ENCODE measurements at regions not wholly inside any gene's neighbourhood (a gene's known extent, or its start where the extent isn't known, plus 50 kb on each side); places are given as distances from the start of the nearest gene placed in this dataset.

- Mint-ChIP-seq H3K27ac (ENCODE audit: unreplicated experiment) (no peak overlapping the region), H3K9me3 (ENCODE audit: unreplicated experiment) (no peaks in the 10 kb centered on the region), H3K36me3 (ENCODE audit: low read depth, unreplicated experiment) (no peaks in the 10 kb centered on the region), H3K27me3 (ENCODE audit: unreplicated experiment) (no peaks in the 10 kb centered on the region), H3K4me1 (ENCODE audit: unreplicated experiment) (no peaks in the 10 kb centered on the region), H3K4me3 (ENCODE audit: unreplicated experiment) (no peak overlapping the region)
- no peak for DNase-seq (ENCODE audit: low spot score)
- no peak for TF ChIP-seq CTCF (IDR thresholded peaks at IDR 0.05; ENCODE audit: unreplicated experiment)
Measured at GRCh38 chr21:16563795-16564194, 834.0 kb downstream of the USP25 start.

DNA sequence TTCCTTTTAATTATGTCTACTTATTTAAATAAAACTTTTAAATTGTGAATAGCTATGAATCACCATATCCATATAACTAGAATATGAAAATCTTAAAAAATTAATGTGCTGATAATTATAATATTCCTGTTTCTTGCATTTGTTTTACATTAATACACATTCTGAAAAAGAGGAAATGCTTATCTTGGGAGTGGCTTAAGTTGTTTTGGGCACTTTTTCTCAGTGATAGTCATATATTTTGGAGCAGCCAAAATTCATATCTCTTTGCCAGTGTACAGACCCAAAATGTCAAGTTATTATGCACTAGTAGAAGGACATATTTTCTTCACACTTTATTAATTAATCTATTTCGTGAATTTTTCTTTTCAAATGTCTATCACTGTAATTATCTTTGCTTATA is 838.5 kb downstream of the USP25 start:
- H3K27me3 Mint-ChIP-seq (ENCODE audit: unreplicated experiment): no peaks in the 10 kb centered on the region
- H3K4me1 Mint-ChIP-seq (ENCODE audit: unreplicated experiment): peaks cover 5% of the 10 kb centered on the region
- no peak for TF ChIP-seq CTCF (IDR thresholded peaks at IDR 0.05; ENCODE audit: unreplicated experiment)
- no peak overlapping the region for H3K27ac Mint-ChIP-seq (ENCODE audit: unreplicated experiment)
- no peaks in the 10 kb centered on the region for H3K36me3 Mint-ChIP-seq (ENCODE audit: low read depth, unreplicated experiment)
- no peaks in the 10 kb centered on the region for H3K9me3 Mint-ChIP-seq (ENCODE audit: unreplicated experiment)
- no peak overlapping the region for H3K4me3 Mint-ChIP-seq (ENCODE audit: unreplicated experiment)
- no peak for DNase-seq (ENCODE audit: low spot score)

- no peak for TF ChIP-seq CTCF (IDR thresholded peaks at IDR 0.05; ENCODE audit: unreplicated experiment)
- Mint-ChIP-seq H3K9me3 (ENCODE audit: unreplicated experiment) (no peaks in the 10 kb centered on the region), H3K4me1 (ENCODE audit: unreplicated experiment) (peaks cover 9% of the 10 kb centered on the region), H3K4me3 (ENCODE audit: unreplicated experiment) (no peak overlapping the region), H3K27me3 (ENCODE audit: unreplicated experiment) (no peaks in the 10 kb centered on the region), H3K27ac (ENCODE audit: unreplicated experiment) (no peak overlapping the region), H3K36me3 (ENCODE audit: low read depth, unreplicated experiment) (no peaks in the 10 kb centered on the region)
- no peak for DNase-seq (ENCODE audit: low spot score)
Measured at GRCh38 chr21:16568661-16569060, 838.9 kb downstream of the USP25 start.

DNA sequence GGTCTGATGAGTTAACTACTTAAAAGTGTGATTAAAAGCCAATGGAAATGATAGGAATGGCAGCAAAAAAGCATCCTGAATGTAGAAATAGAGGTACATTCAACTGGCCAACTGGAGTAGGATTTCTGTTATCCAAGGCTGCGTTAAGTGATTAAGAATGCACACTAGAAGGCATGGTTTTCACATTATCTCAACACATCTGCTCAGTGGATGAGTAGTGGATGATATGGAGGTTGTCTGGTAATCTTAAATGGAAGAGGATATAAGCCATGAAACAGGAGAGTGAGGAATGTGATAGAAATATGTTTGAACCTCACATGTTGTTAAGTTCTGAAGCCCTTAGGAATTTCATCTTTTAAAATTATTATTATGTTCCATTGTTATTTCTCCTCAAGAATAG is 839.9 kb downstream of the USP25 start:
- Mint-ChIP-seq H3K4me3 (ENCODE audit: unreplicated experiment) (no peak overlapping the region), H3K27ac (ENCODE audit: unreplicated experiment) (no peak overlapping the region), H3K36me3 (ENCODE audit: low read depth, unreplicated experiment) (no peaks in the 10 kb centered on the region), H3K27me3 (ENCODE audit: unreplicated experiment) (no peaks in the 10 kb centered on the region), H3K9me3 (ENCODE audit: unreplicated experiment) (no peaks in the 10 kb centered on the region), H3K4me1 (ENCODE audit: unreplicated experiment) (peaks cover 12% of the 10 kb centered on the region)
- TF ChIP-seq CTCF (IDR thresholded peaks at IDR 0.05; ENCODE audit: unreplicated experiment): no peak
- DNase-seq (ENCODE audit: low spot score): no peak

DNA sequence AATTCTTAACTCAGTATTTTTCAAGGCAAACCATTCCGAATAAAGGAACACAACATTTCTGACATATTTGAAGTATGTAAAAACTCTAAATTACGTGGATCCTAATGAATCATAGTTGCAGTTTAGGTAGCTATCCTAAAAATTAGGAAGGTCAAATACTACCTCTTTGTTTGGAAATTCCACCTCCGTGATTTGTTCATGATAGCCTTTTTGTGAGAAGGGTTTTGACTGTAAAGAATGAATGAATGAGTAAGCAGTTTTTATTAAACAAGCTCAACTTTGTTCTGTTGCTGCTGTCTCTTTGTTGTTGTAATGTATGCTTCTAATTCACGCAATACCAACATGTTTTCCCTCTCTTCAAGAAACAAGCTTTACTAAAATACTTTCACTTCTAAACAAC is 840.4 kb downstream of the USP25 start:
- no peak for TF ChIP-seq CTCF (IDR thresholded peaks at IDR 0.05; ENCODE audit: unreplicated experiment)
- Mint-ChIP-seq H3K9me3 (ENCODE audit: unreplicated experiment) (no peaks in the 10 kb centered on the region), H3K4me1 (ENCODE audit: unreplicated experiment) (peaks cover 12% of the 10 kb centered on the region), H3K27me3 (ENCODE audit: unreplicated experiment) (no peaks in the 10 kb centered on the region), H3K4me3 (ENCODE audit: unreplicated experiment) (no peak overlapping the region), H3K36me3 (ENCODE audit: low read depth, unreplicated experiment) (no peaks in the 10 kb centered on the region), H3K27ac (ENCODE audit: unreplicated experiment) (no peak overlapping the region)
- no peak for DNase-seq (ENCODE audit: low spot score)
